Ishikawa (cell line): ENCODE measurements at regions not wholly inside any gene's neighbourhood (a gene's known extent, or its start where the extent isn't known, plus 50 kb on each side); places are given as distances from the start of the nearest gene placed in this dataset.

Source experiments
- CEBPB ChIP-seq: IDR thresholded peaks from 2 replicates; pipeline ENCODE4 v1.6.1; 2012
- CREB1 ChIP-seq: IDR thresholded peaks from 2 replicates; pipeline ENCODE4 v1.6.1; 2012; ENCODE audit warnings: low read depth
- EGR1 ChIP-seq: IDR thresholded peaks from 2 replicates; pipeline ENCODE4 v1.6.1; 2012
- EP300 ChIP-seq: IDR thresholded peaks from 2 replicates; pipeline ENCODE4 v1.6.1; 2012; ENCODE audit warnings: borderline replicate concordance
- FOXM1 ChIP-seq: IDR thresholded peaks from 2 replicates; pipeline ENCODE4 v1.6.1; 2012; ENCODE audit warnings: low read depth, borderline replicate concordance
- MAX ChIP-seq: IDR thresholded peaks from 2 replicates; pipeline ENCODE4 v1.6.1; 2012
- NFIC ChIP-seq: IDR thresholded peaks from 2 replicates; pipeline ENCODE4 v1.6.1; 2012
- RAD21 ChIP-seq: IDR thresholded peaks from 2 replicates; pipeline ENCODE4 v1.6.1; 2012; ENCODE audit warnings: low read depth
- REST ChIP-seq: IDR thresholded peaks from 2 replicates; pipeline ENCODE4 v1.6.1; 2012; ENCODE audit warnings: low read depth, mild to moderate bottlenecking
- TAF1 ChIP-seq: IDR thresholded peaks from 2 replicates; pipeline ENCODE4 v1.6.1; 2012; ENCODE audit warnings: low read depth, mild to moderate bottlenecking
- YY1 ChIP-seq: IDR thresholded peaks from 2 replicates; pipeline ENCODE4 v1.6.1; 2012; ENCODE audit warnings: low read depth
- ZBTB7A ChIP-seq: IDR thresholded peaks from 2 replicates; pipeline ENCODE4 v1.6.1; 2012; ENCODE audit warnings: low read depth

GRCh38 chr3:13234666-13235065 is 161.4 kb upstream of the IQSEC1 start:
- peak; percentile 48; the same call in 1 of the 2 replicates for TF ChIP-seq MAX
- TF ChIP-seq NFIC: no peak
- TF ChIP-seq EGR1: no peak
- no peak for TF ChIP-seq TAF1
- TF ChIP-seq ZBTB7A: no peak
- TF ChIP-seq EP300: no peak
- TF ChIP-seq FOXM1: no peak
- TF ChIP-seq CEBPB: no peak
- no peak for TF ChIP-seq REST
- TF ChIP-seq CREB1: no peak
- no peak for TF ChIP-seq YY1
- TF ChIP-seq RAD21: no peak
